ENCODE measurements at regions not wholly inside any gene's neighbourhood (a gene's known extent, or its start where the extent isn't known, plus 50 kb on each side); places are given as distances from the start of the nearest gene placed in this dataset.

GRCh38 chr4:140308366-140309123, 64.9 kb upstream of the SCOC start:
- H3K9me3 ChIP-seq (ENCODE audit: control insufficient read depth, insufficient read depth, low read depth, low read length), result no peaks in the 10 kb centered on the region
- peak; percentile 60 for ATAC-seq
- intact Hi-C loops (cut with micrococcal nuclease; ENCODE audit: unreplicated experiment), result no loop called here
- H3K4me1 ChIP-seq (ENCODE audit: control insufficient read depth, insufficient read depth, low read length), result no peaks in the 10 kb centered on the region
- ChIA-PET POLR2A (interaction anchor here (0.6 kb wide), 1 partner anchor 18 kb away, joined by 3 read pairs; no protein-coding TSS in a partner anchor), CTCF (no interaction called here)
- H3K36me3 ChIP-seq (ENCODE audit: control insufficient read depth, insufficient read depth, low read length), result no peaks in the 10 kb centered on the region
- no TSS peak for BruUV-seq (replicated peaks)
- in situ Hi-C loops (cut with HindIII; ENCODE audit: low pct_unique_long_range_greater_than_20kb, low sequenced_read_pairs), result no loop called here
- TF ChIP-seq SIN3A (IDR thresholded peaks at IDR 0.05; ENCODE audit: borderline replicate concordance, insufficient read depth, low read depth, low read length) (no peak), TCF7L2 (IDR thresholded peaks at IDR 0.05; ENCODE audit: low read depth, low read length) (no peak), POLR2AphosphoS5 (IDR thresholded peaks at IDR 0.05; ENCODE audit: low read depth, low read length) (no peak), CTCF (IDR thresholded peaks at IDR 0.05) (no peak)
- no peaks in the 10 kb centered on the region for H3K27me3 ChIP-seq (ENCODE audit: control insufficient read depth, insufficient read depth, low read length)
- H3K4me3 ChIP-seq (ENCODE audit: low read depth in 2 of 2, low read length in 2 of 2), result no peak overlapping the region
- DNase-seq (ENCODE audit: low read depth, low spot score), result no peak
- no peak overlapping the region for H3K27ac ChIP-seq (ENCODE audit: low read length)

GRCh38 chr4:140305053-140305452, 68.4 kb upstream of the SCOC start:
- Histone ChIP-seq H3K36me3 (ENCODE audit: control insufficient read depth, insufficient read depth, low read length) (no peaks in the 10 kb centered on the region), H3K27me3 (ENCODE audit: control insufficient read depth, insufficient read depth, low read length) (no peaks in the 10 kb centered on the region), H3K27ac (ENCODE audit: low read length) (no peak overlapping the region), H3K4me1 (ENCODE audit: control insufficient read depth, insufficient read depth, low read length) (no peaks in the 10 kb centered on the region), H3K4me3 (ENCODE audit: low read depth in 2 of 2, low read length in 2 of 2) (no peak overlapping the region), H3K9me3 (ENCODE audit: control insufficient read depth, insufficient read depth, low read depth, low read length) (no peaks in the 10 kb centered on the region)
- POLR2A ChIA-PET, result interaction anchor here (0.5 kb wide), 1 partner anchor 213 kb away, joined by 6 read pairs; no protein-coding TSS in a partner anchor
- TF ChIP-seq TCF7L2 (IDR thresholded peaks at IDR 0.05; ENCODE audit: low read depth, low read length) (no peak), CTCF (IDR thresholded peaks at IDR 0.05) (no peak), SIN3A (IDR thresholded peaks at IDR 0.05; ENCODE audit: borderline replicate concordance, insufficient read depth, low read depth, low read length) (no peak), POLR2AphosphoS5 (IDR thresholded peaks at IDR 0.05; ENCODE audit: low read depth, low read length) (no peak), REST (IDR thresholded peaks at IDR 0.05; ENCODE audit: insufficient read depth in 1 of 2, low read depth in 2 of 2, low read length in 1 of 2) (no peak)
- DNase-seq (ENCODE audit: low read depth, low spot score) (no peak), ATAC-seq (no peak)
- no TSS peak for BruUV-seq (replicated peaks)
- intact Hi-C loops (cut with micrococcal nuclease; ENCODE audit: unreplicated experiment) (no loop called here), in situ Hi-C loops (cut with HindIII; ENCODE audit: low pct_unique_long_range_greater_than_20kb, low sequenced_read_pairs) (no loop called here)
- CTCF ChIA-PET, result no interaction called here
